Panc1 (cell line): ENCODE measurements at regions not wholly inside any gene's neighbourhood (a gene's known extent, or its start where the extent isn't known, plus 50 kb on each side); places are given as distances from the start of the nearest gene placed in this dataset.

Experiments
- ATAC-seq: fragments of 200-7000 bp; cut with Tn5 transposase; 2 replicates; pipeline ENCODE4 v1.9.1; 2020; ENCODE audit warnings: mild to moderate bottlenecking, moderate library complexity
- BruUV-seq: library from RNA; stranded (reverse); fragments of 400-500 nt; replicated peaks from 2 replicates; lab custom pipeline; 2021; lab: Mats Ljungman, UMichigan
- CTCF ChIA-PET: fragments of 300-600 bp; sonication (Branson Sonifier 250); formaldehyde crosslinking; loops from one replicate; lab custom pipeline; 2022; ENCODE audit warnings: antibody characterized with exemption; lab: Charles Lee
- POLR2A ChIA-PET: fragments of 300-600 bp; sonication (Branson Sonifier 250); formaldehyde crosslinking; loops from one replicate; lab custom pipeline; 2022; ENCODE audit warnings: antibody characterized with exemption; lab: Charles Lee
- DNase-seq: peaks from one replicate; pipeline ENCODE4 v3.0.0-alpha.2; 2010; ENCODE audit warnings: low read depth, low spot score
- H3K27ac ChIP-seq: 2 replicates; pipeline ENCODE4 v1.5.1; 2011; ENCODE audit warnings: mild to moderate bottlenecking, low read length, inconsistent platforms
- H3K27me3 ChIP-seq: fragments of 200-500 bp; sonication (Bioruptor generic); 2 replicates; pipeline ENCODE4 v1.6.0; 2014; ENCODE audit warnings: low read length, inconsistent platforms; ENCODE audit not compliant: control insufficient read depth, insufficient read depth
- H3K36me3 ChIP-seq: fragments of 200-500 bp; sonication (Bioruptor generic); 2 replicates; pipeline ENCODE4 v1.5.1; 2014; ENCODE audit warnings: inconsistent platforms, mild to moderate bottlenecking, low read length, moderate library complexity; ENCODE audit not compliant: control insufficient read depth, insufficient read depth
- H3K4me1 ChIP-seq: 2 replicates; pipeline ENCODE4 v1.5.1; 2011; ENCODE audit warnings: inconsistent platforms, mild to moderate bottlenecking, low read length, moderate library complexity; ENCODE audit not compliant: control insufficient read depth, insufficient read depth
- H3K4me3 ChIP-seq, 2 experiments: 2 replicates each; pipeline ENCODE4 v1.5.1; 2011 to 2012; ENCODE audit warnings: low read depth in 2 of 2, low read length in 2 of 2, mild to moderate bottlenecking in 2 of 2, inconsistent platforms in 1 of 2, moderate library complexity in 1 of 2
- H3K9me3 ChIP-seq: fragments of 200-500 bp; sonication (Bioruptor generic); 2 replicates; pipeline ENCODE4 v1.5.1; 2014; ENCODE audit warnings: low read depth, mild to moderate bottlenecking, inconsistent platforms, low read length, moderate library complexity; ENCODE audit not compliant: control insufficient read depth, insufficient read depth
- CTCF ChIP-seq: fragments of 450-650 bp; IDR thresholded peaks from 2 replicates; pipeline ENCODE4 v1.5.1; 2017; ENCODE audit warnings: mild to moderate bottlenecking
- POLR2AphosphoS5 ChIP-seq: IDR thresholded peaks from 2 replicates; pipeline ENCODE4 v1.6.1; 2012; ENCODE audit warnings: mild to moderate bottlenecking, low read depth, low read length, moderate library complexity
- REST ChIP-seq, 2 experiments: IDR thresholded peaks; 2 replicates each; pipeline ENCODE4 v1.6.1; 2011 to 2012; ENCODE audit warnings: low read depth in 2 of 2, control low read depth in 1 of 2, low read length in 1 of 2, mild to moderate bottlenecking in 1 of 2, moderate library complexity in 1 of 2; ENCODE audit not compliant: insufficient read depth in 1 of 2
- SIN3A ChIP-seq: IDR thresholded peaks from 2 replicates; pipeline ENCODE4 v1.6.1; 2012; ENCODE audit warnings: low read depth, mild to moderate bottlenecking, low read length, moderate library complexity, borderline replicate concordance; ENCODE audit not compliant: insufficient read depth
- TCF7L2 ChIP-seq: IDR thresholded peaks from 2 replicates; pipeline ENCODE4 v1.6.1; 2011; ENCODE audit warnings: mild to moderate bottlenecking, low read depth, low read length, inconsistent platforms
- in situ Hi-C: cut with HindIII; loops from 2 replicates; pipeline ENCODE4 v1.10.0; 2016; ENCODE audit warnings: low sequenced_read_pairs, low pct_unique_long_range_greater_than_20kb
- intact Hi-C: fragments of 100-400 bp; cut with micrococcal nuclease; formaldehyde crosslinking; loops from one replicate; pipeline ENCODE4 v1.10.0; 2022; ENCODE audit not compliant: unreplicated experiment

GRCh38 chr7:47153576-47153975 lies 428.3 kb downstream of the TNS3 start:
- no peak overlapping the region for H3K27ac ChIP-seq
- CTCF ChIA-PET, result no interaction called here
- no peaks in the 10 kb centered on the region for H3K36me3 ChIP-seq
- H3K9me3 ChIP-seq, result no peaks in the 10 kb centered on the region
- H3K27me3 ChIP-seq, result peaks cover 9% of the 10 kb centered on the region; the same call in 1 of the 2 replicates
- no peak for DNase-seq
- BruUV-seq, result no TSS peak
- TF ChIP-seq POLR2AphosphoS5 (no peak), REST (IDR thresholded peaks at IDR 0.05; ENCODE audit: insufficient read depth in 1 of 2, low read depth in 2 of 2, low read length in 1 of 2) (no peak), SIN3A (no peak), TCF7L2 (no peak), CTCF (no peak)
- POLR2A ChIA-PET, result no interaction called here
- intact Hi-C loops, result no loop called here
- H3K4me1 ChIP-seq, result no peaks in the 10 kb centered on the region
- in situ Hi-C loops, result no loop called here
- no peak for ATAC-seq
- H3K4me3 ChIP-seq, result no peak overlapping the region

GRCh38 chr7:47153058-47153457 lies 428.9 kb downstream of the TNS3 start:
- no peak for ATAC-seq
- POLR2A ChIA-PET, result no interaction called here
- no TSS peak for BruUV-seq

More at GRCh38 chr7:47153058-47153457, 428.9 kb downstream of the TNS3 start:
- Histone ChIP-seq H3K4me3 (no peak overlapping the region), H3K9me3 (no peaks in the 10 kb centered on the region), H3K27ac (no peak overlapping the region), H3K27me3 (peaks cover 12% of the 10 kb centered on the region), H3K36me3 (no peaks in the 10 kb centered on the region), H3K4me1 (no peaks in the 10 kb centered on the region)
- no peak for DNase-seq
- TF ChIP-seq POLR2AphosphoS5 (no peak), TCF7L2 (no peak), CTCF (no peak), SIN3A (no peak), REST (IDR thresholded peaks at IDR 0.05; ENCODE audit: insufficient read depth in 1 of 2, low read depth in 2 of 2, low read length in 1 of 2) (no peak)
- CTCF ChIA-PET, result no interaction called here
- in situ Hi-C loops (no loop called here), intact Hi-C loops (no loop called here)
